Esophagus muscularis mucosa (tissue), 4 donors: ENCODE measurements at regions not wholly inside any gene's neighbourhood (a gene's known extent, or its start where the extent isn't known, plus 50 kb on each side); places are given as distances from the start of the nearest gene placed in this dataset.
"Not testable (repeated sequence)": the region's sequence is repeated elsewhere in the genome, so short reads cannot be mapped to it uniquely, and the experiment has no call there.

Experiments
- DNase-seq: peaks from one replicate; pipeline ENCODE4 v3.0.0-alpha.2; 2017; ENCODE audit errors: extremely low spot score
- H3K27ac ChIP-seq, 4 donors: fragments of 200-600 bp; sonication (generic); replicated peaks in 1 of 4; 1 replicate in 3 of 4; 2 replicates in 1 of 4; pipeline ENCODE4 v1.5.1; 2016 to 2019; ENCODE audit warnings: mild to moderate bottlenecking in 1 of 4
- H3K27me3 ChIP-seq, 4 donors: fragments of 200-600 bp; sonication (generic); one replicate each; pipeline versions ENCODE4 v1.5.1 to v1.6.0; 2016 to 2019
- H3K36me3 ChIP-seq, 4 donors: fragments of 200-600 bp; sonication (generic); one replicate each; pipeline ENCODE4 v1.5.1; 2016 to 2019
- H3K4me1 ChIP-seq, 4 donors: fragments of 200-600 bp; sonication (generic); one replicate each; pipeline ENCODE4 v1.5.1; 2016 to 2019
- H3K4me3 ChIP-seq, 4 donors: fragments of 200-600 bp; sonication (generic); 1 replicate in 2 of 4; 2 replicates in 2 of 4; pipeline ENCODE4 v1.5.1; 2016 to 2019; ENCODE audit warnings: mild to moderate bottlenecking in 4 of 4, moderate library complexity in 1 of 4
- H3K9me3 ChIP-seq, 4 donors: fragments of 200-600 bp; sonication (generic); 1 replicate in 3 of 4; 2 replicates in 1 of 4; pipeline ENCODE4 v1.5.1; 2016 to 2019
- EP300 ChIP-seq: sonication (generic); formaldehyde crosslinking; IDR thresholded peaks from one replicate; pipeline ENCODE4 v1.6.1; 2017; ENCODE audit warnings: antibody characterized with exemption
- POLR2A ChIP-seq: fragments of 450-650 bp; IDR thresholded peaks from one replicate; pipeline ENCODE4 v1.6.1; 2017; ENCODE audit warnings: antibody characterized with exemption, moderate library complexity, mild to moderate bottlenecking, low read depth
- POLR2AphosphoS5 ChIP-seq, 2 donors: sonication (generic); formaldehyde crosslinking; IDR thresholded peaks; one replicate each; pipeline ENCODE4 v1.6.1; 2017; ENCODE audit warnings: antibody characterized with exemption in 2 of 2
- WGBS: methylation state at CpG from one replicate; pipeline ENCODE4 v1.1.5; 2018; 5-methylcytosine and 5-hydroxymethylcytosine counted together
- intact Hi-C: fragments of 100-400 bp; cut with DNase I; formaldehyde crosslinking; loops from one replicate; pipeline ENCODE4 v1.15.1; 2023
- TF ChIP-seq, protein P1 (sequence below), 3 experiments: fragments of 200-600 bp in 2 of 3; fragments of 450-650 bp in 1 of 3; sonication (generic) in 2 of 3; IDR thresholded peaks; one replicate each; pipeline ENCODE4 v1.5.1; 2017 to 2019; ENCODE audit warnings: antibody characterized with exemption in 3 of 3, mild to moderate bottlenecking in 2 of 3, moderate library complexity in 1 of 3

- WGBS, result 91% methylated on average over 14 of the region's 35 CpGs
- peaks cover 0 to 7% (median 3%) of the 10 kb centered on the region in 4 donors for H3K9me3 ChIP-seq
- no peaks in the 10 kb centered on the region for H3K4me1 ChIP-seq
- TF ChIP-seq POLR2A (no peak), EP300 (no peak), POLR2AphosphoS5 (IDR thresholded peaks at IDR 0.05) (no peak)
- TF ChIP-seq, protein P1, sequence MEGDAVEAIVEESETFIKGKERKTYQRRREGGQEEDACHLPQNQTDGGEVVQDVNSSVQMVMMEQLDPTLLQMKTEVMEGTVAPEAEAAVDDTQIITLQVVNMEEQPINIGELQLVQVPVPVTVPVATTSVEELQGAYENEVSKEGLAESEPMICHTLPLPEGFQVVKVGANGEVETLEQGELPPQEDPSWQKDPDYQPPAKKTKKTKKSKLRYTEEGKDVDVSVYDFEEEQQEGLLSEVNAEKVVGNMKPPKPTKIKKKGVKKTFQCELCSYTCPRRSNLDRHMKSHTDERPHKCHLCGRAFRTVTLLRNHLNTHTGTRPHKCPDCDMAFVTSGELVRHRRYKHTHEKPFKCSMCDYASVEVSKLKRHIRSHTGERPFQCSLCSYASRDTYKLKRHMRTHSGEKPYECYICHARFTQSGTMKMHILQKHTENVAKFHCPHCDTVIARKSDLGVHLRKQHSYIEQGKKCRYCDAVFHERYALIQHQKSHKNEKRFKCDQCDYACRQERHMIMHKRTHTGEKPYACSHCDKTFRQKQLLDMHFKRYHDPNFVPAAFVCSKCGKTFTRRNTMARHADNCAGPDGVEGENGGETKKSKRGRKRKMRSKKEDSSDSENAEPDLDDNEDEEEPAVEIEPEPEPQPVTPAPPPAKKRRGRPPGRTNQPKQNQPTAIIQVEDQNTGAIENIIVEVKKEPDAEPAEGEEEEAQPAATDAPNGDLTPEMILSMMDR (IDR thresholded peaks at IDR 0.05), result no peak
- no peak for DNase-seq
- no peaks in the 10 kb centered on the region for H3K36me3 ChIP-seq
- H3K4me3 ChIP-seq, result no peak overlapping the region
- H3K27me3 ChIP-seq, result no peaks in the 10 kb centered on the region
- no peak overlapping the region for H3K27ac ChIP-seq
- intact Hi-C loops, result no loop called here
Measured at GRCh38 chr12:38162708-38163441, 153.7 kb upstream of the ALG10B start.

- DNase-seq, result no peak
- Histone ChIP-seq H3K4me3 (no peak overlapping the region), H3K9me3 (peaks cover 0 to 7% (median 3%) of the 10 kb centered on the region in 4 donors), H3K4me1 (no peaks in the 10 kb centered on the region), H3K27me3 (no peaks in the 10 kb centered on the region), H3K27ac (no peak overlapping the region), H3K36me3 (no peaks in the 10 kb centered on the region)
- 89% methylated on average over 26 of the region's 28 CpGs for WGBS
- intact Hi-C loops, result no loop called here
- TF ChIP-seq POLR2A (no peak), POLR2AphosphoS5 (IDR thresholded peaks at IDR 0.05) (no peak), EP300 (no peak)
- TF ChIP-seq, protein P1 (IDR thresholded peaks at IDR 0.05), result no peak
Measured at GRCh38 chr12:38163442-38163801, 153.2 kb upstream of the ALG10B start.

DNA sequence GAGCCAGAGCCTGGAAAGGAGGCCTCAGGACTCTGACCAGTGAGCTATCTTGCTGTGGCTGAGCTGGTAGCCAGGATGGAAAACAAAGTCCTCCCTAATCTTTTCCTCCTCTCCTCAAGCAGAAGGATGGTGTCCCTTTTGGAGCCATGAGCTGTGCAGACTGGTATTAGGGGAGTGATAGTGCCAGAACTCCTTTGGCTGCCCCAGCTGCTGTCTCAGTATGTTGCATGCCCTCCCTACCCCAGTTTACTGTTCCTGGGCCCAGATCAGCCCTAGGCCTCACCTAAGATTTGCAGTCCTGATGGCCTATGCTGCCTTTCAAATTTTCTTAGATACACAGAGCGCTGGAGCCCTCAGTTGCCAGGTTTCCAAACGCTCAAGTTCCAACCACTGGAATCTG lies 150.3 kb upstream of the ALG10B start:
- no peak overlapping the region for H3K27ac ChIP-seq
- H3K36me3 ChIP-seq, result no peaks in the 10 kb centered on the region
- peak; percentile 84 for DNase-seq
- H3K9me3 ChIP-seq, result peaks cover 0 to 7% (median 3%) of the 10 kb centered on the region in 4 donors
- no peaks in the 10 kb centered on the region for H3K27me3 ChIP-seq
- H3K4me3 ChIP-seq, result no peak overlapping the region
- TF ChIP-seq POLR2AphosphoS5 (IDR thresholded peaks at IDR 0.05), result no peak
- TF ChIP-seq, protein P1 (IDR thresholded peaks at IDR 0.05), result no peak
- TF ChIP-seq EP300, result no peak
- TF ChIP-seq POLR2A, result no peak
- intact Hi-C loops, result no loop called here
- 100% methylated on average over 2 of the region's 2 CpGs for WGBS
- H3K4me1 ChIP-seq, result no peaks in the 10 kb centered on the region

- Histone ChIP-seq H3K9me3 (no peaks in the 10 kb centered on the region), H3K4me3 (no peak overlapping the region), H3K36me3 (no peaks in the 10 kb centered on the region), H3K27me3 (no peaks in the 10 kb centered on the region), H3K27ac (no peak overlapping the region), H3K4me1 (no peaks in the 10 kb centered on the region)
- DNase-seq, result no peak
- 88% methylated on average over 4 of the region's 4 CpGs for WGBS
- TF ChIP-seq, protein P1 (IDR thresholded peaks at IDR 0.05), result no peak
- TF ChIP-seq EP300 (no peak), POLR2AphosphoS5 (IDR thresholded peaks at IDR 0.05) (no peak), POLR2A (no peak)
- intact Hi-C loops, result no loop called here
Measured at GRCh38 chr12:38175538-38175937, 141.0 kb upstream of the ALG10B start.

DNA sequence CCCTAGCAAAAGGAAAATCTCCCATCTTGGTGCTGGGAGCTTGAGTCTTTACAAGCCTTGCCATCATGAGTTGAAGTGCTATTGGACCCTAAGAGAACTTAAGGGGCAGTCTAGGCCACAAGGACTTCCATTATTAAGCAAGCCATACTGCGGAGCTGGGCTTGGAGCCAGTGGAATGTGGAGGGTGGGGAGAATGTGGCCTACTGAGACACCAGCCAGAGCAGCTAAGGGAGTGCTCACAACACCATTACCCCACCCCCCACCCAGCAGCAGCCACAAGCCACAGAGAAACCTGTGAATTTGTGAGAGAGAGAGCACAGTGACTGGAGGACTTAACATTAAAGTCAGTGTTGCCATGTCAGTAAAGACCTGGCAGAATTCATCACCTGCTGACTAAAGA lies 133.0 kb upstream of the ALG10B start:
- H3K36me3 ChIP-seq, H3K27me3 ChIP-seq, H3K4me3 ChIP-seq, H3K9me3 ChIP-seq, H3K4me1 ChIP-seq, intact Hi-C loops, DNase-seq, H3K27ac ChIP-seq: not testable (repeated sequence)
- WGBS, result no CpG with 5 or more reads among the region's 1 CpG

GRCh38 chr12:38197286-38197685 lies 119.3 kb upstream of the ALG10B start:
- H3K27ac ChIP-seq, H3K27me3 ChIP-seq, H3K9me3 ChIP-seq, H3K4me1 ChIP-seq, H3K4me3 ChIP-seq, DNase-seq, H3K36me3 ChIP-seq, intact Hi-C loops: not testable (repeated sequence)
- WGBS, result 84% methylated on average over 1 of the region's 1 CpG
